ENCODE measurements at regions not wholly inside any gene's neighbourhood (a gene's known extent, or its start where the extent isn't known, plus 50 kb on each side); places are given as distances from the start of the nearest gene placed in this dataset.

- no peak for TF ChIP-seq CTCF (IDR thresholded peaks at IDR 0.05; ENCODE audit: insufficient read depth, low read length)
- no peak for DNase-seq (ENCODE audit: low read depth)
Measured at GRCh38 chr20:52619101-52619500, 353.1 kb upstream of the TSHZ2 start.

GRCh38 chr20:52616629-52617028 lies 355.5 kb upstream of the TSHZ2 start:
- DNase-seq (ENCODE audit: low read depth) = no peak
- no peak overlapping the region for H3K4me3 ChIP-seq (ENCODE audit: low read depth, low read length)
- TF ChIP-seq CTCF (IDR thresholded peaks at IDR 0.05; ENCODE audit: insufficient read depth, low read length) = no peak

More at GRCh38 chr20:52619101-52619500, 353.1 kb upstream of the TSHZ2 start:
- H3K4me3 ChIP-seq (ENCODE audit: low read depth, low read length) = no peak overlapping the region

GRCh38 chr20:52614051-52614863 lies 357.9 kb upstream of the TSHZ2 start:
- H3K4me3 ChIP-seq (ENCODE audit: low read depth, low read length) = no peak overlapping the region
- no peak for TF ChIP-seq CTCF (IDR thresholded peaks at IDR 0.05; ENCODE audit: insufficient read depth, low read length)
- DNase-seq (ENCODE audit: low read depth) = no peak

- no peak for DNase-seq (ENCODE audit: low read depth)
- H3K4me3 ChIP-seq (ENCODE audit: low read depth, low read length) = no peak overlapping the region
- no peak for TF ChIP-seq CTCF (IDR thresholded peaks at IDR 0.05; ENCODE audit: insufficient read depth, low read length)
Measured at GRCh38 chr20:52612046-52612632, 360.0 kb upstream of the TSHZ2 start.

- H3K4me3 ChIP-seq (ENCODE audit: low read depth, low read length) = no peak overlapping the region
- no peak for DNase-seq (ENCODE audit: low read depth)
- no peak for TF ChIP-seq CTCF (IDR thresholded peaks at IDR 0.05; ENCODE audit: insufficient read depth, low read length)
Measured at GRCh38 chr20:52610749-52611148, 361.4 kb upstream of the TSHZ2 start.

- TF ChIP-seq CTCF (IDR thresholded peaks at IDR 0.05; ENCODE audit: insufficient read depth, low read length) = no peak
- no peak overlapping the region for H3K4me3 ChIP-seq (ENCODE audit: low read depth, low read length)
- DNase-seq (ENCODE audit: low read depth) = no peak
Measured at GRCh38 chr20:52601295-52601971, 370.7 kb upstream of the TSHZ2 start.
